Osteoblast (primary cell): ENCODE measurements at regions not wholly inside any gene's neighbourhood (a gene's known extent, or its start where the extent isn't known, plus 50 kb on each side); places are given as distances from the start of the nearest gene placed in this dataset.

Experiments
- DNase-seq: peaks from one replicate; pipeline ENCODE4 v3.0.0; 2011; ENCODE audit warnings: low spot score, mixed read lengths; ENCODE audit not compliant: insufficient read length; ENCODE audit errors: missing footprints
- H2AFZ ChIP-seq: 2 replicates; pipeline ENCODE4 v1.6.0; 2011; ENCODE audit warnings: mild to moderate bottlenecking, low read length
- H3K27ac ChIP-seq: 2 replicates; pipeline ENCODE4 v1.5.1; 2011; ENCODE audit warnings: mild to moderate bottlenecking, low read depth, low read length, moderate library complexity
- H3K27me3 ChIP-seq: 2 replicates; pipeline ENCODE4 v1.6.0; 2012; ENCODE audit warnings: mild to moderate bottlenecking, control low read depth, inconsistent platforms, low read length, moderate library complexity; ENCODE audit not compliant: insufficient read depth
- H3K36me3 ChIP-seq: 2 replicates; pipeline ENCODE4 v1.5.1; 2011; ENCODE audit warnings: mild to moderate bottlenecking, low read length, control low read depth, moderate library complexity; ENCODE audit not compliant: insufficient read depth
- H3K4me1 ChIP-seq: 2 replicates; pipeline ENCODE4 v1.5.1; 2011; ENCODE audit warnings: mild to moderate bottlenecking, low read length, control low read depth, moderate library complexity; ENCODE audit not compliant: insufficient read depth
- H3K4me2 ChIP-seq: 2 replicates; pipeline ENCODE4 v1.6.0; 2011; ENCODE audit warnings: mild to moderate bottlenecking, low read length; ENCODE audit not compliant: insufficient read depth
- H3K4me3 ChIP-seq: fragments of 200-600 bp; sonication (generic); 3 replicates; pipeline ENCODE4 v1.5.1; 2012; ENCODE audit warnings: mild to moderate bottlenecking, low read length, inconsistent platforms; ENCODE audit not compliant: insufficient read depth
- H3K79me2 ChIP-seq: 2 replicates; pipeline ENCODE4 v1.6.0; 2012; ENCODE audit warnings: mild to moderate bottlenecking, low read length, control low read depth, inconsistent platforms; ENCODE audit not compliant: insufficient read depth
- H3K9me3 ChIP-seq: 2 replicates; pipeline ENCODE4 v1.5.1; 2011; ENCODE audit warnings: low read depth, low read length, control low read depth
- H4K20me1 ChIP-seq: 2 replicates; pipeline ENCODE4 v1.6.0; 2012; ENCODE audit warnings: mild to moderate bottlenecking, low read length, control low read depth; ENCODE audit not compliant: insufficient read depth
- TF ChIP-seq, protein P1 (sequence below): IDR thresholded peaks from 2 replicates; pipeline ENCODE4 v1.5.1; 2011; ENCODE audit warnings: mild to moderate bottlenecking, low read depth, low read length, moderate library complexity; ENCODE audit errors: extremely low read depth

DNA sequence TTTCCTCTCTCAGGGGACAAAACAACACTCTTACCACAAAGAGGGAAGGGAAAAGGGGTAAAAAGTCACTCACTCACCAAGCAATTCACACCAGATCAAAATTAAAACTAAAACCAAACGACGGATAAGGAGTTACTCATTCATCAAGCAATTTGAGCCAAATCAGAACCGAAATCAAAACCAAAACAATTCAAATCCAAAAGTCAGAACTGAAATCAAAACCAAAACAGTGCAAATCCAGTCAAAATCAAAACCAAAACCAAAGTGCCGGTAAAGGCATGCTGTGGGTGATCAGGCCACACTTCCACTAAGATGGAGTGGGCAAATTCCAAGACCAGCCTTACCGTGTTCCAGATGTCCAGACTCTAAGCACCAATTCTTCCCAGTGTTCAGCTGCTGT is 717.9 kb downstream of the AMY1C start:
- no peaks in the 10 kb centered on the region for H3K27me3 ChIP-seq
- DNase-seq = no peak
- H2AFZ ChIP-seq = no peak overlapping the region
- no peaks in the 10 kb centered on the region for H3K79me2 ChIP-seq
- TF ChIP-seq, protein P1, sequence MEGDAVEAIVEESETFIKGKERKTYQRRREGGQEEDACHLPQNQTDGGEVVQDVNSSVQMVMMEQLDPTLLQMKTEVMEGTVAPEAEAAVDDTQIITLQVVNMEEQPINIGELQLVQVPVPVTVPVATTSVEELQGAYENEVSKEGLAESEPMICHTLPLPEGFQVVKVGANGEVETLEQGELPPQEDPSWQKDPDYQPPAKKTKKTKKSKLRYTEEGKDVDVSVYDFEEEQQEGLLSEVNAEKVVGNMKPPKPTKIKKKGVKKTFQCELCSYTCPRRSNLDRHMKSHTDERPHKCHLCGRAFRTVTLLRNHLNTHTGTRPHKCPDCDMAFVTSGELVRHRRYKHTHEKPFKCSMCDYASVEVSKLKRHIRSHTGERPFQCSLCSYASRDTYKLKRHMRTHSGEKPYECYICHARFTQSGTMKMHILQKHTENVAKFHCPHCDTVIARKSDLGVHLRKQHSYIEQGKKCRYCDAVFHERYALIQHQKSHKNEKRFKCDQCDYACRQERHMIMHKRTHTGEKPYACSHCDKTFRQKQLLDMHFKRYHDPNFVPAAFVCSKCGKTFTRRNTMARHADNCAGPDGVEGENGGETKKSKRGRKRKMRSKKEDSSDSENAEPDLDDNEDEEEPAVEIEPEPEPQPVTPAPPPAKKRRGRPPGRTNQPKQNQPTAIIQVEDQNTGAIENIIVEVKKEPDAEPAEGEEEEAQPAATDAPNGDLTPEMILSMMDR = no peak
- no peak overlapping the region for H3K27ac ChIP-seq
- H3K4me3 ChIP-seq = no peak overlapping the region
- H3K36me3 ChIP-seq = no peaks in the 10 kb centered on the region
- no peak overlapping the region for H3K4me2 ChIP-seq
- H3K9me3 ChIP-seq = peaks cover 4% of the 10 kb centered on the region
- no peaks in the 10 kb centered on the region for H3K4me1 ChIP-seq
- no peaks in the 10 kb centered on the region for H4K20me1 ChIP-seq

DNA sequence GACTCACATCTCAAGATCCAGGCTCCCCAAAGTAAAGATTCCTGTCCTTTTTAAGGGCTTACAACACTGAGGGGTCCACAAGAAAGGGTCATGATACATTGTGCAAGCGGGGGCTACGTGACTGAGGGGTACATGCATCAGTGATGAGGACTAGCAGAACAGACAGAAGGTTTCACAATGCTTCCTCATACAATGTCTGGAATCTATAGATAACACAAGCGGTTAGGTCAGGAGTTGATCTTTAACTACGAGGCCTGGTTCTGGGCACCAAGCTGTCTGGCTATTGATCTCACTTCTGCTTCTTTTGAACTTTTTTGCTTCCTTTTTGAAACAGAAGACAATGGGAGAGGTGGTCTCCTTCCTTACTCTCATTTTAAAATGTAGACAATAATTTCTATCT is 718.6 kb downstream of the AMY1C start:
- H3K4me3 ChIP-seq = no peak overlapping the region
- no peak overlapping the region for H3K4me2 ChIP-seq
- H3K36me3 ChIP-seq = no peaks in the 10 kb centered on the region
- no peaks in the 10 kb centered on the region for H3K27me3 ChIP-seq
- H3K79me2 ChIP-seq = no peaks in the 10 kb centered on the region
- no peaks in the 10 kb centered on the region for H4K20me1 ChIP-seq
- DNase-seq = no peak
- H3K4me1 ChIP-seq = no peaks in the 10 kb centered on the region
- H3K9me3 ChIP-seq = peaks cover 5% of the 10 kb centered on the region
- no peak overlapping the region for H2AFZ ChIP-seq
- TF ChIP-seq, protein P1 = no peak
- no peak overlapping the region for H3K27ac ChIP-seq

DNA sequence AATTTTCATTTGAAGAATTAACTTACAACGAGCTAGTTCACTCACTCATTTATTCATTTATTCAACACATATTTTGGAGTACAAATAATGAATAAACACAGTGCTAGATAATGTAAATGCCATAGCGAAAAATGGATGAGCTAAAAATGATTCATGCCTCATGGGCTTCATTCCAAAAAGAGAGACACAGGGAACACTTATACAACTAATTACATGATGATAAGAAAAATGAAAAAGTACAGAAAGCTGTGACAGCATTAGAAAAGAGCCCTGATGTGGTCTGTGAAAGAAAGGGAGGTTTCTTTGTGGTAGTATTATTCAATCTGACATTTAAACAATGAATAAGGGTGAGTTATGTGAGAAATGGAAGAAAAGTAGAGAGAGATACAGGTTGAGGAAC is 726.4 kb downstream of the AMY1C start:
- no peak overlapping the region for H3K27ac ChIP-seq
- H3K9me3 ChIP-seq = peaks cover 6% of the 10 kb centered on the region
- H3K79me2 ChIP-seq = no peaks in the 10 kb centered on the region
- no peak overlapping the region for H3K4me2 ChIP-seq
- no peaks in the 10 kb centered on the region for H3K4me1 ChIP-seq
- no peak overlapping the region for H3K4me3 ChIP-seq
- no peak for DNase-seq
- H2AFZ ChIP-seq = no peak overlapping the region
- no peaks in the 10 kb centered on the region for H3K36me3 ChIP-seq
- no peaks in the 10 kb centered on the region for H3K27me3 ChIP-seq
- TF ChIP-seq, protein P1 = no peak
- H4K20me1 ChIP-seq = no peaks in the 10 kb centered on the region

DNA sequence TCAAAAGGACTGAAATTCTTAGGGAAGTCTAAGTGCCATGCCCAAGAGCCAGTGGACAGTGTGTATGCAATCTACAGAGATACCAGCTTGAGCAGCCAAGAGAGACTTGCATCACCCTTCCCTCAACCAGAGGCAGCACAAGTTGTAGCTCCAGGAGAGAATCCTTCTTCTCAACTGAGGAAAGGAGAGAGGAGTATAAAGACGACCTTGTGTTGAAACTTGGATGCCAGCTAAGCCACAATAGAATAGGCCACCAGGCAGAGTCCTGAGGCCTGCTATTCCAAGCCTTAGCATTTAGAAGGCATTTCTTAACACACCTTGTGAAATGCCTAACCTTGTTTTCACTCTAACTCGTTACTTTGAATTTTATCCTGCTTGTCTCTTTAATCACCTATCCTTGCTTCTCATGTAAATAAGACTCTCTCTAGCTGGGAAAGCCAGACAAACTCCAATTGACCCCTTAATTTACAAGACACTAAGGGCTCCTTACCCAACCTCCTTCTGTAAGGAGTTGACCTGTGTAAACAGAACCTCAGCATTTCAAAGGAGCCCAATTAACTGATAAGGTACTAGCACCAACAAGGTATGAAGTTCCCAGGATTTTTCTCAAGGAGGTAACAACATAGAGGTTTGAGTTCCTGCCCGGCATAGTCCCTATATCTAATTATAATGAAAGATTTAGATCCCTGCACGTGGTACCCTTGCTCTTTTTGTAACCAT is 738.8 kb downstream of the AMY1C start:
- H3K4me1 ChIP-seq = no peaks in the 10 kb centered on the region

More for the DNA sequence above, 738.8 kb downstream of the AMY1C start:
- Histone ChIP-seq H4K20me1 (no peaks in the 10 kb centered on the region), H2AFZ (no peak overlapping the region), H3K79me2 (no peaks in the 10 kb centered on the region), H3K4me2 (no peak overlapping the region), H3K27me3 (no peaks in the 10 kb centered on the region), H3K9me3 (peaks cover 6% of the 10 kb centered on the region), H3K4me3 (no peak overlapping the region), H3K36me3 (no peaks in the 10 kb centered on the region), H3K27ac (no peak overlapping the region)
- DNase-seq = no peak
- TF ChIP-seq, protein P1 = no peak
